ENCODE measurements at regions not wholly inside any gene's neighbourhood (a gene's known extent, or its start where the extent isn't known, plus 50 kb on each side); places are given as distances from the start of the nearest gene placed in this dataset.
"Not testable (repeated sequence)": the region's sequence is repeated elsewhere in the genome, so short reads cannot be mapped to it uniquely, and the experiment has no call there.

GRCh38 chr9:110123341-110124095, 84.4 kb downstream of the C9orf152 start:
- DNase-seq: no peak

GRCh38 chr9:110124439-110124838, 83.5 kb downstream of the C9orf152 start:
- DNase-seq: no peak

- peak; percentile 83 for DNase-seq
Measured at GRCh38 chr9:110125207-110125751, 82.7 kb downstream of the C9orf152 start.

- no peak for DNase-seq
Measured at GRCh38 chr9:110125763-110126351, 82.1 kb downstream of the C9orf152 start.

GRCh38 chr9:110126499-110126941, 81.4 kb downstream of the C9orf152 start:
- DNase-seq: no peak

GRCh38 chr9:110126986-110127864, 80.7 kb downstream of the C9orf152 start:
- DNase-seq: peak; percentile 81

- no peak for DNase-seq
Measured at GRCh38 chr9:110128664-110129329, 79.2 kb downstream of the C9orf152 start.

GRCh38 chr9:110129425-110129824, 78.5 kb downstream of the C9orf152 start:
- DNase-seq: no peak

GRCh38 chr9:110130211-110130610, 77.7 kb downstream of the C9orf152 start:
- DNase-seq: no peak

GRCh38 chr9:110130791-110131416, 77.1 kb downstream of the C9orf152 start:
- DNase-seq: no peak

GRCh38 chr9:110131499-110131898, 76.5 kb downstream of the C9orf152 start:
- DNase-seq: no peak

- DNase-seq: not testable (repeated sequence)
Measured at GRCh38 chr9:110132531-110132930, 75.4 kb downstream of the C9orf152 start.

GRCh38 chr9:110133059-110133458, 74.9 kb downstream of the C9orf152 start:
- DNase-seq: no peak

GRCh38 chr9:110133608-110134210, 74.2 kb downstream of the C9orf152 start:
- DNase-seq: no peak

GRCh38 chr9:110135846-110136245, 72.1 kb downstream of the C9orf152 start:
- no peak for DNase-seq

GRCh38 chr9:110136802-110137201, 71.2 kb downstream of the C9orf152 start:
- no peak for DNase-seq

- DNase-seq: no peak
Measured at GRCh38 chr9:110140276-110140675, 67.7 kb downstream of the C9orf152 start.

- no peak for DNase-seq
Measured at GRCh38 chr9:110141227-110141793, 66.6 kb downstream of the C9orf152 start.

GRCh38 chr9:110142253-110142652, 65.7 kb downstream of the C9orf152 start:
- no peak for DNase-seq

GRCh38 chr9:110142868-110143481, 65.0 kb downstream of the C9orf152 start:
- no peak for DNase-seq
